Body of pancreas (tissue), 4 donors: ENCODE measurements at regions not wholly inside any gene's neighbourhood (a gene's known extent, or its start where the extent isn't known, plus 50 kb on each side); places are given as distances from the start of the nearest gene placed in this dataset.

Source experiments
- ATAC-seq: fragments of 150-250 bp; one replicate; pipeline ENCODE4 v1.9.1; 2016
- DNase-seq, 4 donors: peaks; one replicate each; pipeline ENCODE4 v3.0.0-alpha.2; 2019
- H3K27ac ChIP-seq, 4 donors: fragments of 200-600 bp; sonication (generic); 1 replicate in 3 of 4; 2 replicates in 1 of 4; pipeline versions ENCODE4 v1.5.1 to v1.6.1; 2016 to 2019; ENCODE audit warnings: mild to moderate bottlenecking in 1 of 4, mixed read lengths in 1 of 4, moderate library complexity in 1 of 4
- H3K27me3 ChIP-seq, 2 donors: fragments of 200-600 bp; sonication (generic); one replicate each; pipeline ENCODE4 v1.6.0; 2016; ENCODE audit warnings: mild to moderate bottlenecking in 1 of 2
- H3K36me3 ChIP-seq, 2 donors: fragments of 200-600 bp; sonication (generic); replicated peaks in 1 of 2; 2 replicates each; pipeline ENCODE4 v1.5.1; 2016; ENCODE audit warnings: low read depth in 2 of 2; ENCODE audit not compliant: insufficient read depth in 1 of 2
- H3K4me1 ChIP-seq: fragments of 200-600 bp; sonication (generic); one replicate; pipeline ENCODE4 v1.6.0; 2016
- H3K4me3 ChIP-seq, 2 donors: fragments of 200-600 bp; sonication (generic); 1 replicate in 1 of 2; 2 replicates in 1 of 2; pipeline ENCODE4 v1.5.1; 2016 to 2019
- H3K9me3 ChIP-seq, 3 donors: fragments of 200-600 bp; sonication (generic); 1 replicate in 2 of 3; 2 replicates in 1 of 3; pipeline ENCODE4 v1.5.1; 2016
- CTCF ChIP-seq, 7 experiments: fragments of 450-650 bp in 4 of 7; fragments of 200-600 bp in 3 of 7; sonication (generic) in 3 of 7; IDR thresholded peaks; one replicate each; pipeline ENCODE4 v1.5.1; 2016 to 2019; ENCODE audit warnings: antibody characterized with exemption in 7 of 7
- POLR2A ChIP-seq, 3 donors: fragments of 450-650 bp; IDR thresholded peaks; one replicate each; pipeline ENCODE4 v1.6.1; 2016; ENCODE audit warnings: antibody characterized with exemption in 3 of 3, mild to moderate bottlenecking in 2 of 3
- WGBS, 2 donors: methylation state at CpG; one replicate each; pipeline ENCODE4 v1.1.5; 2017; 5-methylcytosine and 5-hydroxymethylcytosine counted together
- intact Hi-C: fragments of 100-400 bp; cut with DNase I; formaldehyde crosslinking; loops from one replicate; pipeline ENCODE4 v1.15.1; 2023

GRCh38 chr3:30141927-30142326 lies 464.5 kb upstream of the TGFBR2 start:
- H3K4me3 ChIP-seq = no peak overlapping the region
- H3K4me1 ChIP-seq = no peaks in the 10 kb centered on the region
- TF ChIP-seq CTCF (IDR thresholded peaks at IDR 0.05) (no peak), POLR2A (IDR thresholded peaks at IDR 0.05) (no peak)
- H3K36me3 ChIP-seq = no peaks in the 10 kb centered on the region
- DNase-seq = no peak
- H3K9me3 ChIP-seq = no peaks in the 10 kb centered on the region
- no peak for ATAC-seq
- WGBS, 2 donors = 47 to 53% methylated on average over 3 of the region's 3 CpGs
- intact Hi-C loops = no loop called here
- H3K27me3 ChIP-seq = no peaks in the 10 kb centered on the region
- H3K27ac ChIP-seq = no peak overlapping the region

- Histone ChIP-seq H3K27ac (no peak overlapping the region), H3K4me3 (no peak overlapping the region), H3K27me3 (no peaks in the 10 kb centered on the region), H3K36me3 (no peaks in the 10 kb centered on the region), H3K9me3 (no peaks in the 10 kb centered on the region), H3K4me1 (no peaks in the 10 kb centered on the region)
- no peak for DNase-seq
- ATAC-seq = no peak
- no peak for TF ChIP-seq CTCF (IDR thresholded peaks at IDR 0.05)
- TF ChIP-seq POLR2A (IDR thresholded peaks at IDR 0.05) = no peak
- intact Hi-C loops = no loop called here
These were observed 463.5 kb upstream of the TGFBR2 start for GRCh38 chr3:30142946-30143345.

GRCh38 chr3:30145281-30145680 lies 461.1 kb upstream of the TGFBR2 start:
- H3K9me3 ChIP-seq = no peaks in the 10 kb centered on the region
- no peaks in the 10 kb centered on the region for H3K4me1 ChIP-seq
- intact Hi-C loops = no loop called here
- DNase-seq (no peak), ATAC-seq (no peak)
- no peak for TF ChIP-seq POLR2A (IDR thresholded peaks at IDR 0.05)
- no peak overlapping the region for H3K4me3 ChIP-seq
- no peaks in the 10 kb centered on the region for H3K36me3 ChIP-seq
- no peak overlapping the region for H3K27ac ChIP-seq
- H3K27me3 ChIP-seq = no peaks in the 10 kb centered on the region

DNA sequence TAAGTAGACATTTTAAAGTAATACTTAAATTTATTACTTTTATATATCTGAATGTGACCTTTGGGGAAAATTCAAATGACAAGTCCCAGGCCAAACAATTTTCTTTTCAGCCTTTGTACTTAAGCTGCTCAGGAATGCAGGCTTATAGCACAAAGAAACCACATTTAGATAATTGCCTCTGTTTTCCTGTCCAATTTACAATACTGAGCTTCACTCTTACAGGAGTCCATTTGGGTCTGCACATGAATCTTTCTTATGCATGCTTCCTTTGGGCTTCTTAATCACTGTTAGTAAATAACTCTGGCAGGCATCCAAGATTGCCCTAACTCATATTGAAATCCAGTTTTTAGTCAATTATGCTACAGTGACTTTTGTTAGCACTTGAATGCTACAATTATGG lies 459.4 kb upstream of the TGFBR2 start:
- intact Hi-C loops = no loop called here
- DNase-seq = no peak
- Histone ChIP-seq H3K36me3 (no peaks in the 10 kb centered on the region), H3K9me3 (no peaks in the 10 kb centered on the region), H3K27me3 (no peaks in the 10 kb centered on the region), H3K4me3 (no peak overlapping the region), H3K4me1 (no peaks in the 10 kb centered on the region), H3K27ac (no peak overlapping the region)
- no peak for ATAC-seq
- TF ChIP-seq POLR2A (IDR thresholded peaks at IDR 0.05) = no peak
- no peak for TF ChIP-seq CTCF (IDR thresholded peaks at IDR 0.05)

DNA sequence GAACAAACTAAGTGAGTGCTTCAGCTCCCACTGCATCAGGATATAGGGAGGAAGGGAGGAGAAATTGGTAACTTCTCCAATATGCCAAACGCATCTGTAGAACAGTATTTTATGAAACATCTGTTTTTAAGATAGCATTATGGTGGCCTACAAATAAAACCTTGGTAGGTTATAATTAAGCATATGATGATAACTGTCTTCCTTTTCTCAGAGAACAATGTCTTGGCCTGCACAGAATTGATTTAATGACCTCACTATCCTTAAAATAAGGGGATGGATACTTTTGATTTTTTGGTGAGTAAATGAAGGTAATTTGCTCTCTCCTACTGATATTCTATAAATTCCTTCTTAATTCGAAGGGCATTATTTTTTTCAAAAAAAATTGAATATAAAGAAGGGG lies 451.5 kb upstream of the TGFBR2 start:
- H3K9me3 ChIP-seq = no peaks in the 10 kb centered on the region
- no peak for DNase-seq
- no peaks in the 10 kb centered on the region for H3K4me1 ChIP-seq
- no peak for ATAC-seq
- WGBS, 2 donors = 53 to 62% methylated on average over 2 of the region's 2 CpGs
- H3K36me3 ChIP-seq = no peaks in the 10 kb centered on the region
- H3K4me3 ChIP-seq = no peak overlapping the region
- H3K27ac ChIP-seq = no peak overlapping the region
- intact Hi-C loops = no loop called here
- no peaks in the 10 kb centered on the region for H3K27me3 ChIP-seq
- no peak for TF ChIP-seq CTCF (IDR thresholded peaks at IDR 0.05)
- TF ChIP-seq POLR2A (IDR thresholded peaks at IDR 0.05) = no peak
